ENCODE measurements at regions not wholly inside any gene's neighbourhood (a gene's known extent, or its start where the extent isn't known, plus 50 kb on each side); places are given as distances from the start of the nearest gene placed in this dataset.

- Histone ChIP-seq H3K4me3 (ENCODE audit: low read length) (no peak overlapping the region), H3K27me3 (ENCODE audit: control insufficient read depth, insufficient read depth, low read length) (no peaks in the 10 kb centered on the region), H3K36me3 (ENCODE audit: control insufficient read depth, insufficient read depth, low read length) (no peaks in the 10 kb centered on the region), H3K9me3 (ENCODE audit: control insufficient read depth, low read length) (no peaks in the 10 kb centered on the region), H3K4me1 (ENCODE audit: control insufficient read depth, insufficient read depth, low read length) (no peaks in the 10 kb centered on the region), H3K9ac (ENCODE audit: low read length) (no peak overlapping the region)
Measured at GRCh38 chr3:168996622-168997021, 666.9 kb downstream of the MECOM start.

DNA sequence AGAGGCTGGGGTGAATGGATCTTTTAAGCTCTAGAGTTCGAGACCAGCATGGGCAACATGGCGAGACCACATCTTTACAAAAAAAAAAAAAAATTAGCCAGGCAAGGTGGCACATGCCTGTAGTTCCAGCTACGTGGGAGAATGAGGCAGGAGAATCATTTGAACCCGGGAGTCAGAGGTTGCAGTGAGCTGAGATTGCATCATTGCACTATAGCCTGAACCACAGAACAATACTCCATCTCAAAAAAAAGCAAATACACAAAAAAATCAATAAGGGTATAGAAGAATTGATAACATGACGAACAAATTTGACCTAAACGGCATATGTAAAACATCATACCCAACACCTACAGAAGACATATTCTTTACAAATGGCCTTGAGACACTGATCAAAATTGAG lies 668.4 kb downstream of the MECOM start:
- Histone ChIP-seq H3K36me3 (ENCODE audit: control insufficient read depth, insufficient read depth, low read length) (no peaks in the 10 kb centered on the region), H3K9ac (ENCODE audit: low read length) (no peak overlapping the region), H3K4me3 (ENCODE audit: low read length) (no peak overlapping the region), H3K27me3 (ENCODE audit: control insufficient read depth, insufficient read depth, low read length) (no peaks in the 10 kb centered on the region), H3K9me3 (ENCODE audit: control insufficient read depth, low read length) (no peaks in the 10 kb centered on the region), H3K4me1 (ENCODE audit: control insufficient read depth, insufficient read depth, low read length) (no peaks in the 10 kb centered on the region)

- H3K4me3 ChIP-seq (ENCODE audit: low read length) = no peak overlapping the region
- no peaks in the 10 kb centered on the region for H3K4me1 ChIP-seq (ENCODE audit: control insufficient read depth, insufficient read depth, low read length)
- no peak overlapping the region for H3K9ac ChIP-seq (ENCODE audit: low read length)
- H3K36me3 ChIP-seq (ENCODE audit: control insufficient read depth, insufficient read depth, low read length) = no peaks in the 10 kb centered on the region
- H3K9me3 ChIP-seq (ENCODE audit: control insufficient read depth, low read length) = no peaks in the 10 kb centered on the region
- no peaks in the 10 kb centered on the region for H3K27me3 ChIP-seq (ENCODE audit: control insufficient read depth, insufficient read depth, low read length)
Measured at GRCh38 chr3:168991803-168992202, 671.7 kb downstream of the MECOM start.

- Histone ChIP-seq H3K36me3 (ENCODE audit: control insufficient read depth, insufficient read depth, low read length) (no peaks in the 10 kb centered on the region), H3K4me3 (ENCODE audit: low read length) (no peak overlapping the region), H3K4me1 (ENCODE audit: control insufficient read depth, insufficient read depth, low read length) (no peaks in the 10 kb centered on the region), H3K9me3 (ENCODE audit: control insufficient read depth, low read length) (no peaks in the 10 kb centered on the region), H3K27me3 (ENCODE audit: control insufficient read depth, insufficient read depth, low read length) (no peaks in the 10 kb centered on the region), H3K9ac (ENCODE audit: low read length) (no peak overlapping the region)
Measured at GRCh38 chr3:168990621-168991020, 672.9 kb downstream of the MECOM start.

- H3K27me3 ChIP-seq (ENCODE audit: control insufficient read depth, insufficient read depth, low read length) = no peaks in the 10 kb centered on the region
- no peak overlapping the region for H3K9ac ChIP-seq (ENCODE audit: low read length)
- H3K36me3 ChIP-seq (ENCODE audit: control insufficient read depth, insufficient read depth, low read length) = no peaks in the 10 kb centered on the region
- H3K4me1 ChIP-seq (ENCODE audit: control insufficient read depth, insufficient read depth, low read length) = no peaks in the 10 kb centered on the region
- no peak overlapping the region for H3K4me3 ChIP-seq (ENCODE audit: low read length)
- H3K9me3 ChIP-seq (ENCODE audit: control insufficient read depth, low read length) = no peaks in the 10 kb centered on the region
Measured at GRCh38 chr3:168990134-168990533, 673.4 kb downstream of the MECOM start.

GRCh38 chr3:168989396-168989795 lies 674.1 kb downstream of the MECOM start:
- no peaks in the 10 kb centered on the region for H3K36me3 ChIP-seq (ENCODE audit: control insufficient read depth, insufficient read depth, low read length)

DNA sequence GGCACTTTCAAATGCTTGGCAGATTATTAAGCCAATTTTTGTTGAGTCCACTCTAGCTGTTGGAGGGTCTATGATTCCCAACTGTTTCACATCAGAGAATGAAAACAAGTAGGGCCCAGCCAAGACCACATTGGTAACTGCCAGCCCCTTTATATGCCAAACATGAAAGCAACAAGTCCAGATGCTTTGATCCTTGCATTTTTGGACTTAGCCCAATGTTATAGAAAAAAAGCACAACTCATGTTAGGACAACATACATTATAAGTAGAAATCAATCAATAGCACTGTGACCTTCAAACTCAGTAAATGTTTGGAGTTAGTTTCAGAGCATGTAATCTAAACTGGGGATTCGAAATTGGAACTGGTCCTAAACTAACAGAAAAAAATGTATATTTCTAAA lies 674.7 kb downstream of the MECOM start:
- Histone ChIP-seq H3K4me3 (ENCODE audit: low read length) (no peak overlapping the region), H3K9me3 (ENCODE audit: control insufficient read depth, low read length) (no peaks in the 10 kb centered on the region), H3K9ac (ENCODE audit: low read length) (no peak overlapping the region), H3K36me3 (ENCODE audit: control insufficient read depth, insufficient read depth, low read length) (no peaks in the 10 kb centered on the region), H3K4me1 (ENCODE audit: control insufficient read depth, insufficient read depth, low read length) (no peaks in the 10 kb centered on the region), H3K27me3 (ENCODE audit: control insufficient read depth, insufficient read depth, low read length) (no peaks in the 10 kb centered on the region)

More at GRCh38 chr3:168989396-168989795, 674.1 kb downstream of the MECOM start:
- no peaks in the 10 kb centered on the region for H3K4me1 ChIP-seq (ENCODE audit: control insufficient read depth, insufficient read depth, low read length)
- H3K27me3 ChIP-seq (ENCODE audit: control insufficient read depth, insufficient read depth, low read length) = no peaks in the 10 kb centered on the region
- H3K9me3 ChIP-seq (ENCODE audit: control insufficient read depth, low read length) = no peaks in the 10 kb centered on the region
- no peak overlapping the region for H3K4me3 ChIP-seq (ENCODE audit: low read length)
- H3K9ac ChIP-seq (ENCODE audit: low read length) = no peak overlapping the region

GRCh38 chr3:168984872-168985271 lies 678.6 kb downstream of the MECOM start:
- Histone ChIP-seq H3K4me1 (ENCODE audit: control insufficient read depth, insufficient read depth, low read length) (no peaks in the 10 kb centered on the region), H3K9ac (ENCODE audit: low read length) (no peak overlapping the region), H3K36me3 (ENCODE audit: control insufficient read depth, insufficient read depth, low read length) (no peaks in the 10 kb centered on the region), H3K4me3 (ENCODE audit: low read length) (no peak overlapping the region), H3K9me3 (ENCODE audit: control insufficient read depth, low read length) (no peaks in the 10 kb centered on the region), H3K27me3 (ENCODE audit: control insufficient read depth, insufficient read depth, low read length) (no peaks in the 10 kb centered on the region)

- Histone ChIP-seq H3K9ac (ENCODE audit: low read length) (no peak overlapping the region), H3K9me3 (ENCODE audit: control insufficient read depth, low read length) (no peaks in the 10 kb centered on the region), H3K4me3 (ENCODE audit: low read length) (no peak overlapping the region), H3K4me1 (ENCODE audit: control insufficient read depth, insufficient read depth, low read length) (no peaks in the 10 kb centered on the region), H3K36me3 (ENCODE audit: control insufficient read depth, insufficient read depth, low read length) (no peaks in the 10 kb centered on the region), H3K27me3 (ENCODE audit: control insufficient read depth, insufficient read depth, low read length) (no peaks in the 10 kb centered on the region)
Measured at GRCh38 chr3:168983046-168983445, 680.5 kb downstream of the MECOM start.

DNA sequence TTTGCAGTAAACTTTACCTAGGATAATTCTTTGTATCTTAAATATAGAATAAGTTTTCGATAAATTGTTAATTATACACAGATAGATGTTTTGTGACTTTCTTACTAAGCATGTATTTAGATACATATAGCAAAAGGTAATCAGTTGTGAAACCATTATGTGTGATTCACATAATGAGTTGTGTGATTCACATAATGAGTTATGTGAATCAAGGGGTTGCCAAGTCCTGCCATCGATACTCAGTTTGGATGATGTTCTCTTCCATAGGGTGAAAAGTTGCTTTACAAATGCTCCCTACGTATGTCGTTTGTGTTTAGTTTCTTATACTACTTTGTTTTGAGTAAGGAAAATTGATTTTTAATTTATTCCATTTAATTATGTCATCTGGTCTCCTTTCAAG lies 682.1 kb downstream of the MECOM start:
- no peaks in the 10 kb centered on the region for H3K4me1 ChIP-seq (ENCODE audit: control insufficient read depth, insufficient read depth, low read length)
- H3K9me3 ChIP-seq (ENCODE audit: control insufficient read depth, low read length) = no peaks in the 10 kb centered on the region
- H3K4me3 ChIP-seq (ENCODE audit: low read length) = no peak overlapping the region
- H3K9ac ChIP-seq (ENCODE audit: low read length) = no peak overlapping the region
- H3K27me3 ChIP-seq (ENCODE audit: control insufficient read depth, insufficient read depth, low read length) = no peaks in the 10 kb centered on the region
- H3K36me3 ChIP-seq (ENCODE audit: control insufficient read depth, insufficient read depth, low read length) = no peaks in the 10 kb centered on the region

- H3K9me3 ChIP-seq (ENCODE audit: control insufficient read depth, low read length) = no peaks in the 10 kb centered on the region
- no peak overlapping the region for H3K9ac ChIP-seq (ENCODE audit: low read length)
- H3K4me3 ChIP-seq (ENCODE audit: low read length) = no peak overlapping the region
- no peaks in the 10 kb centered on the region for H3K4me1 ChIP-seq (ENCODE audit: control insufficient read depth, insufficient read depth, low read length)
- H3K27me3 ChIP-seq (ENCODE audit: control insufficient read depth, insufficient read depth, low read length) = no peaks in the 10 kb centered on the region
- H3K36me3 ChIP-seq (ENCODE audit: control insufficient read depth, insufficient read depth, low read length) = no peaks in the 10 kb centered on the region
Measured at GRCh38 chr3:168977716-168978374, 685.7 kb downstream of the MECOM start.

GRCh38 chr3:168976969-168977368 lies 686.5 kb downstream of the MECOM start:
- H3K4me1 ChIP-seq (ENCODE audit: control insufficient read depth, insufficient read depth, low read length) = no peaks in the 10 kb centered on the region
- H3K9ac ChIP-seq (ENCODE audit: low read length) = no peak overlapping the region
- no peaks in the 10 kb centered on the region for H3K27me3 ChIP-seq (ENCODE audit: control insufficient read depth, insufficient read depth, low read length)
- H3K36me3 ChIP-seq (ENCODE audit: control insufficient read depth, insufficient read depth, low read length) = no peaks in the 10 kb centered on the region
- no peaks in the 10 kb centered on the region for H3K9me3 ChIP-seq (ENCODE audit: control insufficient read depth, low read length)
- no peak overlapping the region for H3K4me3 ChIP-seq (ENCODE audit: low read length)

- no peak overlapping the region for H3K4me3 ChIP-seq (ENCODE audit: low read length)
- no peaks in the 10 kb centered on the region for H3K36me3 ChIP-seq (ENCODE audit: control insufficient read depth, insufficient read depth, low read length)
- H3K9me3 ChIP-seq (ENCODE audit: control insufficient read depth, low read length) = no peaks in the 10 kb centered on the region
- H3K27me3 ChIP-seq (ENCODE audit: control insufficient read depth, insufficient read depth, low read length) = no peaks in the 10 kb centered on the region
- H3K4me1 ChIP-seq (ENCODE audit: control insufficient read depth, insufficient read depth, low read length) = no peaks in the 10 kb centered on the region
- no peak overlapping the region for H3K9ac ChIP-seq (ENCODE audit: low read length)
Measured at GRCh38 chr3:168975576-168975975, 687.9 kb downstream of the MECOM start.
